ENCODE measurements at regions not wholly inside any gene's neighbourhood (a gene's known extent, or its start where the extent isn't known, plus 50 kb on each side); places are given as distances from the start of the nearest gene placed in this dataset.

DNA sequence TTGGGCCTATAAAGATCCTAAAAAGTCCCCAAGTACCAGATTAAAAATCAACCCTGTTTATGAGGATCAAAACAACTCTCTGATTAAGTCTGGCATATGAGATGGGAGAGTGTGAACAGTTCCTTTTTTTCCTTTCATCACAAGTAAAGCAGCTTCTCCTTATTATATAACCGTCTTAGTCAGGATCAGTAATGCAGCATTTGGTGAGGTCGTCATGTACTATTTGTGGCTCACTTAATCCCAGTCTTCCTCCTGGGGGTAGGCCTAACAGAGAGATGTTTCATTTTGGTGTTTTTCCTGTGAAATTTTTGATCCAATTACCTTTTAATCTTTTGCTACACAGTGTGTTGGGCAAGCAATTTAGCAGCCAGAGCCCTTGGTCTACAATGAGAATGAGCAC lies 333.1 kb upstream of the KCNMB2 start:
- TF ChIP-seq POLR2A (IDR thresholded peaks at IDR 0.05): no peak
- TF ChIP-seq, protein P1, sequence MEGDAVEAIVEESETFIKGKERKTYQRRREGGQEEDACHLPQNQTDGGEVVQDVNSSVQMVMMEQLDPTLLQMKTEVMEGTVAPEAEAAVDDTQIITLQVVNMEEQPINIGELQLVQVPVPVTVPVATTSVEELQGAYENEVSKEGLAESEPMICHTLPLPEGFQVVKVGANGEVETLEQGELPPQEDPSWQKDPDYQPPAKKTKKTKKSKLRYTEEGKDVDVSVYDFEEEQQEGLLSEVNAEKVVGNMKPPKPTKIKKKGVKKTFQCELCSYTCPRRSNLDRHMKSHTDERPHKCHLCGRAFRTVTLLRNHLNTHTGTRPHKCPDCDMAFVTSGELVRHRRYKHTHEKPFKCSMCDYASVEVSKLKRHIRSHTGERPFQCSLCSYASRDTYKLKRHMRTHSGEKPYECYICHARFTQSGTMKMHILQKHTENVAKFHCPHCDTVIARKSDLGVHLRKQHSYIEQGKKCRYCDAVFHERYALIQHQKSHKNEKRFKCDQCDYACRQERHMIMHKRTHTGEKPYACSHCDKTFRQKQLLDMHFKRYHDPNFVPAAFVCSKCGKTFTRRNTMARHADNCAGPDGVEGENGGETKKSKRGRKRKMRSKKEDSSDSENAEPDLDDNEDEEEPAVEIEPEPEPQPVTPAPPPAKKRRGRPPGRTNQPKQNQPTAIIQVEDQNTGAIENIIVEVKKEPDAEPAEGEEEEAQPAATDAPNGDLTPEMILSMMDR (IDR thresholded peaks at IDR 0.05): no peak

Measured in adrenal gland (tissue), 5 donors.